Liver (tissue), 8 donors: ENCODE measurements at regions not wholly inside any gene's neighbourhood (a gene's known extent, or its start where the extent isn't known, plus 50 kb on each side); places are given as distances from the start of the nearest gene placed in this dataset.
"Not testable (repeated sequence)": the region's sequence is repeated elsewhere in the genome, so short reads cannot be mapped to it uniquely, and the experiment has no call there.

ENCODE experiments used
- DNase-seq: peaks from one replicate; pipeline ENCODE4 v3.0.0-alpha.2; 2017; ENCODE audit warnings: low spot score
- H3K27ac ChIP-seq, 2 donors: one replicate each; pipeline ENCODE4 v1.7.0; 2013; ENCODE audit warnings: inconsistent platforms in 2 of 2, low read length in 2 of 2, control low read depth in 1 of 2, low read depth in 1 of 2, mild to moderate bottlenecking in 1 of 2
- H3K27me3 ChIP-seq, 4 donors: one replicate each; pipeline versions ENCODE4 v1.6.1 to v1.7.0; 2013; ENCODE audit warnings: low read length in 3 of 4, inconsistent platforms in 1 of 4, mild to moderate bottlenecking in 1 of 4, moderate library complexity in 1 of 4; ENCODE audit not compliant: control insufficient read depth in 4 of 4, insufficient read depth in 4 of 4
- H3K36me3 ChIP-seq, 4 donors: one replicate each; pipeline versions ENCODE4 v1.6.1 to v1.7.0; 2013; ENCODE audit warnings: low read length in 3 of 4, mild to moderate bottlenecking in 3 of 4, low read depth in 1 of 4, moderate library complexity in 1 of 4; ENCODE audit not compliant: control insufficient read depth in 4 of 4, insufficient read depth in 3 of 4
- H3K4me1 ChIP-seq, 4 donors: one replicate each; pipeline versions ENCODE4 v1.6.1 to v1.7.0; 2013; ENCODE audit warnings: low read length in 3 of 4, mild to moderate bottlenecking in 3 of 4, moderate library complexity in 1 of 4; ENCODE audit not compliant: control insufficient read depth in 4 of 4, insufficient read depth in 4 of 4
- H3K4me3 ChIP-seq, 3 donors: one replicate each; pipeline versions ENCODE4 v1.6.1 to v1.7.0; 2013; ENCODE audit warnings: low read length in 3 of 3, control low read depth in 1 of 3, low read depth in 1 of 3, mild to moderate bottlenecking in 1 of 3
- H3K9ac ChIP-seq, 2 donors: one replicate each; pipeline ENCODE4 v1.7.0; 2013; ENCODE audit warnings: low read length in 2 of 2, mild to moderate bottlenecking in 2 of 2, moderate library complexity in 2 of 2, control low read depth in 1 of 2, low read depth in 1 of 2
- H3K9me3 ChIP-seq, 4 donors: one replicate each; pipeline versions ENCODE4 v1.6.1 to v1.7.0; 2013; ENCODE audit warnings: low read length in 3 of 4; ENCODE audit not compliant: control insufficient read depth in 4 of 4
- EGR1 ChIP-seq, 2 donors: IDR thresholded peaks; 2 replicates each; pipeline ENCODE4 v1.6.1; 2016 to 2018; ENCODE audit warnings: antibody characterized with exemption in 2 of 2, low read depth in 2 of 2
- FOXA1 ChIP-seq: IDR thresholded peaks from 2 replicates; pipeline ENCODE4 v1.6.1; 2016; ENCODE audit warnings: antibody characterized with exemption
- FOXA2 ChIP-seq: IDR thresholded peaks from 2 replicates; pipeline ENCODE4 v1.6.1; 2016; ENCODE audit warnings: antibody characterized with exemption
- GABPA ChIP-seq, 2 donors: IDR thresholded peaks in 1 of 2; conservative IDR thresholded peaks in 1 of 2; 2 replicates each; pipeline ENCODE4 v1.6.1; 2016; ENCODE audit warnings: antibody characterized with exemption in 2 of 2, mild to moderate bottlenecking in 1 of 2, moderate library complexity in 1 of 2
- HNF4G ChIP-seq: IDR thresholded peaks from 2 replicates; pipeline ENCODE4 v1.6.1; 2016; ENCODE audit warnings: antibody characterized with exemption
- JUND ChIP-seq, 2 donors: IDR thresholded peaks; 2 replicates each; pipeline ENCODE4 v1.6.1; 2016; ENCODE audit warnings: antibody characterized with exemption in 2 of 2
- MAX ChIP-seq: IDR thresholded peaks from 2 replicates; pipeline ENCODE4 v1.6.1; 2016; ENCODE audit warnings: antibody characterized with exemption
- RAD21 ChIP-seq, 2 donors: IDR thresholded peaks; 2 replicates each; pipeline ENCODE4 v1.6.1; 2016; ENCODE audit warnings: antibody characterized with exemption in 2 of 2, mild to moderate bottlenecking in 2 of 2
- RXRA ChIP-seq, 2 donors: IDR thresholded peaks; 2 replicates each; pipeline ENCODE4 v1.6.1; 2017 to 2018; ENCODE audit warnings: antibody characterized with exemption in 2 of 2, mild to moderate bottlenecking in 1 of 2
- SP1 ChIP-seq: IDR thresholded peaks from 2 replicates; pipeline ENCODE4 v1.6.1; 2018; ENCODE audit warnings: antibody characterized with exemption, mild to moderate bottlenecking
- TAF1 ChIP-seq: conservative IDR thresholded peaks from 2 replicates; pipeline ENCODE4 v1.6.1; 2016; ENCODE audit warnings: antibody characterized with exemption, mild to moderate bottlenecking
- YY1 ChIP-seq: IDR thresholded peaks from 2 replicates; pipeline ENCODE4 v1.6.1; 2016; ENCODE audit warnings: antibody characterized with exemption, mild to moderate bottlenecking
- ZBTB33 ChIP-seq: IDR thresholded peaks from 2 replicates; pipeline ENCODE4 v1.6.1; 2016; ENCODE audit warnings: antibody characterized with exemption
- WGBS: extraction: QIAGEN DNeasy Blood & Tissue Kit; methylation state at CpG from one replicate; pipeline ENCODE4 v1.1.7; 2013; 5-methylcytosine and 5-hydroxymethylcytosine counted together
- TF ChIP-seq, protein P1 (sequence below): fragments of 150-350 bp; IDR thresholded peaks from 2 replicates; pipeline ENCODE4 v1.5.1; 2017; ENCODE audit warnings: improper control_type of control experiment, low read depth, low read length; ENCODE audit not compliant: missing input control
- donor health status: healthy.
- donor health status: healthy.
- donor health status: healthy.
- donor health status: healthy.
- donor health status: healthy.

GRCh38 chr5:44969825-44970224 is 161.1 kb downstream of the MRPS30 start:
- TF ChIP-seq ZBTB33, result no peak
- no peak for TF ChIP-seq TAF1
- TF ChIP-seq MAX, result no peak
- TF ChIP-seq RXRA (IDR thresholded peaks at IDR 0.05), result no peak
- no peak for TF ChIP-seq SP1
- TF ChIP-seq, protein P1, sequence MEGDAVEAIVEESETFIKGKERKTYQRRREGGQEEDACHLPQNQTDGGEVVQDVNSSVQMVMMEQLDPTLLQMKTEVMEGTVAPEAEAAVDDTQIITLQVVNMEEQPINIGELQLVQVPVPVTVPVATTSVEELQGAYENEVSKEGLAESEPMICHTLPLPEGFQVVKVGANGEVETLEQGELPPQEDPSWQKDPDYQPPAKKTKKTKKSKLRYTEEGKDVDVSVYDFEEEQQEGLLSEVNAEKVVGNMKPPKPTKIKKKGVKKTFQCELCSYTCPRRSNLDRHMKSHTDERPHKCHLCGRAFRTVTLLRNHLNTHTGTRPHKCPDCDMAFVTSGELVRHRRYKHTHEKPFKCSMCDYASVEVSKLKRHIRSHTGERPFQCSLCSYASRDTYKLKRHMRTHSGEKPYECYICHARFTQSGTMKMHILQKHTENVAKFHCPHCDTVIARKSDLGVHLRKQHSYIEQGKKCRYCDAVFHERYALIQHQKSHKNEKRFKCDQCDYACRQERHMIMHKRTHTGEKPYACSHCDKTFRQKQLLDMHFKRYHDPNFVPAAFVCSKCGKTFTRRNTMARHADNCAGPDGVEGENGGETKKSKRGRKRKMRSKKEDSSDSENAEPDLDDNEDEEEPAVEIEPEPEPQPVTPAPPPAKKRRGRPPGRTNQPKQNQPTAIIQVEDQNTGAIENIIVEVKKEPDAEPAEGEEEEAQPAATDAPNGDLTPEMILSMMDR, result no peak
- TF ChIP-seq EGR1 (IDR thresholded peaks at IDR 0.05; ENCODE audit: low read depth in 2 of 2), result no peak
- no peak for TF ChIP-seq GABPA (IDR thresholded peaks at IDR 0.05 in 1 of 2, conservative IDR thresholded peaks at IDR 0.05 in 1 of 2)
- no peak for TF ChIP-seq FOXA1
- TF ChIP-seq RAD21 (IDR thresholded peaks at IDR 0.05), result no peak
- no peak for TF ChIP-seq YY1
- H3K9me3 ChIP-seq, result peaks cover 0 to 4% (median 2%) of the 10 kb centered on the region in 4 donors
- H3K4me3 ChIP-seq, result no peak overlapping the region
- WGBS, result 76% methylated on average over 4 of the region's 4 CpGs
- no peaks in the 10 kb centered on the region for H3K4me1 ChIP-seq
- H3K9ac ChIP-seq, result no peak overlapping the region
- no peak for DNase-seq
- H3K27ac ChIP-seq, result no peak overlapping the region
- H3K36me3 ChIP-seq, result no peaks in the 10 kb centered on the region
- H3K27me3 ChIP-seq, result no peaks in the 10 kb centered on the region

- H3K9me3 ChIP-seq, H3K36me3 ChIP-seq, H3K4me3 ChIP-seq, H3K27me3 ChIP-seq, H3K4me1 ChIP-seq, DNase-seq, H3K9ac ChIP-seq, H3K27ac ChIP-seq: not testable (repeated sequence)
- 83% methylated on average over 2 of the region's 2 CpGs for WGBS
These were observed 162.2 kb downstream of the MRPS30 start for GRCh38 chr5:44970963-44971362.

- Histone ChIP-seq H3K27me3 (no peaks in the 10 kb centered on the region), H3K36me3 (no peaks in the 10 kb centered on the region), H3K9ac (no peak overlapping the region), H3K4me3 (no peak overlapping the region), H3K27ac (no peak overlapping the region), H3K9me3 (peaks cover 0 to 7% (median 3%) of the 10 kb centered on the region in 4 donors), H3K4me1 (no peaks in the 10 kb centered on the region)
- TF ChIP-seq ZBTB33 (no peak), FOXA2 (no peak), FOXA1 (no peak), HNF4G (no peak), TAF1 (no peak), GABPA (IDR thresholded peaks at IDR 0.05 in 1 of 2, conservative IDR thresholded peaks at IDR 0.05 in 1 of 2) (no peak), JUND (IDR thresholded peaks at IDR 0.05) (no peak)
- TF ChIP-seq, protein P1, result no peak
- DNase-seq, result no peak
- WGBS, result 87% methylated on average over 19 of the region's 19 CpGs
These were observed 166.1 kb downstream of the MRPS30 start for GRCh38 chr5:44974813-44975212.
